Smooth muscle cell (in vitro differentiated cells): ENCODE measurements at regions not wholly inside any gene's neighbourhood (a gene's known extent, or its start where the extent isn't known, plus 50 kb on each side); places are given as distances from the start of the nearest gene placed in this dataset.

Source experiments
- DNase-seq: peaks from one replicate; lab custom pipeline; 2025; ENCODE audit not compliant: unreplicated experiment; lab: John Stamatoyannopoulos, UW
- H2AFZ ChIP-seq: fragments of 200-600 bp; sonication (generic); 2 replicates; pipeline ENCODE4 v1.6.0; 2016; ENCODE audit warnings: antibody characterized with exemption, low read depth, mild to moderate bottlenecking
- H3F3A ChIP-seq: fragments of 200-600 bp; sonication (generic); 2 replicates; pipeline ENCODE4 v1.6.0; 2017; ENCODE audit warnings: antibody characterized with exemption, low read depth
- H3K27ac ChIP-seq: fragments of 200-600 bp; sonication (generic); 2 replicates; pipeline ENCODE4 v1.5.1; 2016; ENCODE audit warnings: low read depth, mild to moderate bottlenecking
- H3K27me3 ChIP-seq: fragments of 200-600 bp; sonication (generic); 2 replicates; pipeline ENCODE4 v1.6.1; 2016; ENCODE audit warnings: low read depth, mild to moderate bottlenecking
- H3K36me3 ChIP-seq: fragments of 200-600 bp; sonication (generic); 2 replicates; pipeline ENCODE4 v1.5.1; 2016; ENCODE audit warnings: low read depth
- H3K4me1 ChIP-seq: fragments of 200-600 bp; sonication (generic); 2 replicates; pipeline ENCODE4 v1.5.1; 2016; ENCODE audit warnings: low read depth
- H3K4me2 ChIP-seq: fragments of 200-600 bp; sonication (generic); 2 replicates; pipeline ENCODE4 v1.6.0; 2016; ENCODE audit warnings: mild to moderate bottlenecking
- H3K4me3 ChIP-seq: fragments of 200-600 bp; sonication (generic); 2 replicates; pipeline ENCODE4 v1.5.1; 2016; ENCODE audit warnings: mild to moderate bottlenecking
- H3K79me2 ChIP-seq: fragments of 200-600 bp; sonication (generic); 2 replicates; pipeline ENCODE4 v1.6.0; 2016; ENCODE audit warnings: low read depth, mild to moderate bottlenecking
- H3K9ac ChIP-seq: fragments of 200-600 bp; sonication (generic); 2 replicates; pipeline ENCODE4 v1.6.0; 2016; ENCODE audit warnings: low read depth
- H3K9me3 ChIP-seq: fragments of 200-600 bp; sonication (generic); replicated peaks from 2 replicates; pipeline ENCODE4 v1.5.1; 2016; ENCODE audit warnings: low read depth
- H4K20me1 ChIP-seq: fragments of 200-600 bp; sonication (generic); 2 replicates; pipeline ENCODE4 v1.6.0; 2016; ENCODE audit warnings: low read depth
- CTCF ChIP-seq: fragments of 200-600 bp; sonication (generic); IDR thresholded peaks from 2 replicates; pipeline ENCODE4 v1.5.1; 2017; ENCODE audit warnings: borderline replicate concordance, mild to moderate bottlenecking, antibody characterized with exemption; ENCODE audit not compliant: insufficient read depth, poor library complexity, severe bottlenecking
- WGBS: methylation state at CpG from one replicate; pipeline ENCODE4 v1.1.7; 2016; ENCODE audit warnings: low lambda C conversion rate; 5-methylcytosine and 5-hydroxymethylcytosine counted together

- Histone ChIP-seq H3K4me3 (no peak overlapping the region), H3F3A (no peaks in the 10 kb centered on the region), H3K9me3 (no peaks in the 10 kb centered on the region), H2AFZ (no peak overlapping the region), H3K36me3 (no peaks in the 10 kb centered on the region), H3K27ac (no peak overlapping the region), H3K9ac (no peak overlapping the region), H3K27me3 (no peaks in the 10 kb centered on the region), H3K79me2 (no peaks in the 10 kb centered on the region), H3K4me1 (no peaks in the 10 kb centered on the region), H3K4me2 (no peak overlapping the region), H4K20me1 (no peaks in the 10 kb centered on the region)
- 75% methylated on average over 8 of the region's 8 CpGs for WGBS
- no peak for TF ChIP-seq CTCF
- DNase-seq: no peak
Measured at GRCh38 chr9:95719354-95719753, 156.1 kb upstream of the ERCC6L2 start.

- Histone ChIP-seq H2AFZ (no peak overlapping the region), H4K20me1 (no peaks in the 10 kb centered on the region), H3K4me1 (no peaks in the 10 kb centered on the region), H3K36me3 (no peaks in the 10 kb centered on the region), H3K27me3 (no peaks in the 10 kb centered on the region), H3K4me2 (no peak overlapping the region), H3K4me3 (no peak overlapping the region), H3K9ac (no peak overlapping the region), H3K9me3 (no peaks in the 10 kb centered on the region), H3K27ac (no peak overlapping the region), H3F3A (no peaks in the 10 kb centered on the region), H3K79me2 (no peaks in the 10 kb centered on the region)
- DNase-seq: no peak
- no peak for TF ChIP-seq CTCF
Measured at GRCh38 chr9:95718263-95718662, 157.2 kb upstream of the ERCC6L2 start.

- no peak for DNase-seq
- 67% methylated on average over 3 of the region's 3 CpGs for WGBS
- no peaks in the 10 kb centered on the region for H3K79me2 ChIP-seq
Measured at GRCh38 chr9:95715868-95716435, 159.5 kb upstream of the ERCC6L2 start.

More at GRCh38 chr9:95715868-95716435, 159.5 kb upstream of the ERCC6L2 start:
- Histone ChIP-seq H3K4me2 (no peak overlapping the region), H3K4me3 (no peak overlapping the region), H3K9me3 (no peaks in the 10 kb centered on the region), H3F3A (no peaks in the 10 kb centered on the region), H3K27ac (peak overlapping the region; percentile 34), H3K27me3 (no peaks in the 10 kb centered on the region), H3K4me1 (no peaks in the 10 kb centered on the region), H3K9ac (no peak overlapping the region), H3K36me3 (no peaks in the 10 kb centered on the region), H4K20me1 (no peaks in the 10 kb centered on the region), H2AFZ (no peak overlapping the region)
- TF ChIP-seq CTCF: no peak
